HG03558 (cell line): ENCODE measurements at regions not wholly inside any gene's neighbourhood (a gene's known extent, or its start where the extent isn't known, plus 50 kb on each side); places are given as distances from the start of the nearest gene placed in this dataset.
"Not testable (repeated sequence)": the region's sequence is repeated elsewhere in the genome, so short reads cannot be mapped to it uniquely, and the experiment has no call there.

Experiments used
- ATAC-seq: cut with Tn5 transposase; IDR thresholded peaks from one replicate; pipeline ENCODE4 v1.9.1; 2021; ENCODE audit warnings: moderate number of reproducible peaks; ENCODE audit not compliant: unreplicated experiment; ENCODE audit errors: extremely low read depth

GRCh38 chr11:39311888-39312287 is 2147.6 kb downstream of the LRRC4C start:
- not testable (repeated sequence) for ATAC-seq

- ATAC-seq: no peak
Observed at GRCh38 chr11:39304586-39304985, 2154.9 kb downstream of the LRRC4C start.

- ATAC-seq: no peak
Observed at GRCh38 chr11:39294648-39295047, 2164.8 kb downstream of the LRRC4C start.

- ATAC-seq: no peak
Observed at GRCh38 chr11:39288011-39288410, 2171.4 kb downstream of the LRRC4C start.

GRCh38 chr11:39268176-39268690 is 2191.2 kb downstream of the LRRC4C start:
- no peak for ATAC-seq

- no peak for ATAC-seq
Observed at GRCh38 chr11:39255648-39256047, 2203.8 kb downstream of the LRRC4C start.

GRCh38 chr11:39249566-39250365 is 2209.7 kb downstream of the LRRC4C start:
- no peak for ATAC-seq

- no peak for ATAC-seq
Observed at GRCh38 chr11:39247570-39248137, 2211.8 kb downstream of the LRRC4C start.

GRCh38 chr11:39239553-39239952 is 2219.9 kb downstream of the LRRC4C start:
- no peak for ATAC-seq

GRCh38 chr11:39236916-39237315 is 2222.5 kb downstream of the LRRC4C start:
- no peak for ATAC-seq

- no peak for ATAC-seq
Observed at GRCh38 chr11:39221550-39222138, 2237.8 kb downstream of the LRRC4C start.

- ATAC-seq: no peak
Observed at GRCh38 chr11:39220501-39221230, 2238.8 kb downstream of the LRRC4C start.

GRCh38 chr11:39220069-39220468 is 2239.4 kb downstream of the LRRC4C start:
- ATAC-seq: no peak

- no peak for ATAC-seq
Observed at GRCh38 chr11:39209981-39210380, 2249.5 kb downstream of the LRRC4C start.

- no peak for ATAC-seq
Observed at GRCh38 chr11:39205236-39205995, 2254.0 kb downstream of the LRRC4C start.

GRCh38 chr11:39192671-39193070 is 2266.8 kb downstream of the LRRC4C start:
- no peak for ATAC-seq

GRCh38 chr11:39190751-39191150 is 2268.7 kb downstream of the LRRC4C start:
- ATAC-seq: no peak

GRCh38 chr11:39177678-39178077 is 2281.8 kb downstream of the LRRC4C start:
- no peak for ATAC-seq

- no peak for ATAC-seq
Observed at GRCh38 chr11:39174965-39175364, 2284.5 kb downstream of the LRRC4C start.

- ATAC-seq: no peak
Observed at GRCh38 chr11:39174196-39174595, 2285.3 kb downstream of the LRRC4C start.
